H4 (cell line): ENCODE measurements at regions not wholly inside any gene's neighbourhood (a gene's known extent, or its start where the extent isn't known, plus 50 kb on each side); places are given as distances from the start of the nearest gene placed in this dataset.
"Not testable (repeated sequence)": the region's sequence is repeated elsewhere in the genome, so short reads cannot be mapped to it uniquely, and the experiment has no call there.

Experiments
- DNase-seq: peaks from one replicate; pipeline ENCODE4 v3.0.0-alpha.2; 2015; ENCODE audit warnings: low spot score

DNA sequence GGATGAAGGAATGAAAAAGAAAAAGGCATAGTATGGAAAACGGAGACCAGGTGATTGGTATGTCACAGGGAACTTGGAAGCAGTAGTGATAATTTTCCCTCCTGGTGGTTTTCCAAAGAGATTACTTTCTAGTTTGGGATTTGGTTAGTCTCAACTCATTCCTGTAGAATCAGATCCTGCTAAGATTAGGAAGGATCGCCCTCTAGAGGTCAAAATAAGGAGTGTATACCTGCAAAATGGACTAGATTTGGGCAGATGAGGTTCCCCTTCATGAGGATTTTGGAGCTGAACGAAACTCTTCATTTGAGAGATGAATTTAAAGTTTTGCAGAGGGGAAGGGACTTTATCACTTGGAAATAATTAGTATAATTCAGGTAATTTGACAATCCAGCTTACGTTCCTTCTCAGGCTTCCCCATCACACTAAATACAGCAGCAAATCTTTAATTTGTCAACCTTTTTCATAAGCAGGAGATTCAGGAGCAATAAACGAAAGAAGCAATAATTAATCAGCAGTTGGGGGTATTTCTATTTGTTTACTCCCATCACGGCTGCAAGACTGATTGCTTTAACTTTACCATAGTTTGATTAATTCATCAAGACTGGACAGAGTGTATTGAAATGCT lies 65.2 kb downstream of the CCDC195 start:
- peak; percentile 56 for DNase-seq

DNA sequence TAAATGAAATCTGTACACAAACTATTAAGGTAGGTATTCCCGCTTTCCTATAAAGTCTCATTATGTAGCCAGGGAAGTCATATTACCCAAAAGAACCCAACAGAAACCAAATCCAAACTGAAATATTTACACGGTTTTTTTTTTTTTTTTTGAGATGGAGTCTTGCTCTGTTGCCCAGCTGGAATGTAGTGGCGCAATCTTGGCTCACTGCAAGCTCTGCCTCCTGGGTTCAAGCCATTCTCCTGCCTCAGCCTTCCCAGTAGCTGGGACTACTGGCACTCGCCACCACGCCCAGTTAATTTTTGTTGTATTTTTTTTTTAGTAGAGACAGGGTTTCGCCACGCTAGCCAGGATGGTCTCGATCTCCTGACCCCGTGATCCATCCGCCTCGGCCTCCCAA lies 62.5 kb upstream of the CUL3 start:
- DNase-seq = not testable (repeated sequence)

DNA sequence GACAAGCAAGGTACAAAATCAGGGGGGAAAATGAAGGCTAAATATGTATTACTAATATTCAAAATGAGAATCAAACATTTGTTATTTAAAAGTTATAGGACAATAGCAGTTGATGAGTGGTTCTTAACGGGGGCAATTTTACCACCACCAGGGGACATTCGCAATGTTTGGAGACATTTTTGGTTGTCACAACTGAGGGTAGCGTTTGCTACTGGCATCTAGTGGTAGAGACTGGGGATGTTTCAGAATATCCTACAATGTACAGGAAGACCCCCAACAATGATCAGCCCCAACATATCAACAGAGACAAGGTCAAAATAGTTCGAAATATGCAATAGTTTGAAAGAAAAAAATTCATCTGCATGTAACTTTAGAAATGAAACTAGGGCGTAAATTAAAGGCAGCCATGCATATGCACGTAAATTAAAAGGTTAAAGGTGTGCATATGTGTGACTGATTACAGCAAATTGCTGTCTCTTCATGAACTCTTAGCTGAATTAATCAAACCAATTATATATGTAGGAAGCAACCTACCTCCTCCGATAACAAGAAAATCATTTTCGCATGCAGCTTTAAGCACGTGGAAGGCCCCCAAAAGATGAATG lies 61.2 kb upstream of the CUL3 start:
- peak; percentile 14 for DNase-seq

DNA sequence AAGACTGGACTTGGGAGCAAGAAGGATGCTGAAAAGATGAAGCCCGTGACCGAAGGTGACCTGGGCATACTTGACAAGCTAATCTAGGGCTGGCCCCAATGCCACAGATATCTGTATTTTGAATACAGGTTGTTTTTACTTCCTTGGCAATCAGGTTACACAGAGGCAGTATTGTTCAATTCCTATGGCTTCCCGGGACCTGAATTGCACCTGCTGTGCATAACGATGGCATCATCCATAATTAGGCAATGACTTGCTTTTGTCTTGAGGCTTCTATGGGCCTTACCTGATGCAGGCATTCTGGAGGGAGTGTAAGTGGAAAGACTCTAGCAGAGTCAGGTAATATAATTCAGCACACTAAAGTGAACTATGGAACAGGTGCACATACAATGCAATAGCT lies 60.6 kb upstream of the CUL3 start:
- no peak for DNase-seq

DNA sequence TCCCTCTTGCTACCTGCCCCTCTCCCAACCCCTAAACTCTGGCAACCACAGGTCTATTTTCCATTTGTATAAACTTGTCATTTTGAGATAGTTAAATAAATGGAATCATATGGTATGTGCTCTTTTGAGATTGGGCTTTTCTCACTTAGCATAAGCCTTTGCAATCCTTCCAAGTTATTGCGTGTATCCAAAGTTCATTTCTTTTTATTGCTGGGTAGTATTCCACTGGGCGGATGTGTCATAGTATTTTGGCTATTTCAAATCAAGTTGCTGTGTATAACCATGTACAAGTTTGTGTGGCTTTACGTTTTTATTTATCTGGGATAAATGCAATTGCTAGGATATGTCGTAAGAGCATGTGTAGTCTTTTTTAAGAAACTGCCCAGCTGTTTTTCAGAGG lies 55.5 kb upstream of the CUL3 start:
- no peak for DNase-seq

DNA sequence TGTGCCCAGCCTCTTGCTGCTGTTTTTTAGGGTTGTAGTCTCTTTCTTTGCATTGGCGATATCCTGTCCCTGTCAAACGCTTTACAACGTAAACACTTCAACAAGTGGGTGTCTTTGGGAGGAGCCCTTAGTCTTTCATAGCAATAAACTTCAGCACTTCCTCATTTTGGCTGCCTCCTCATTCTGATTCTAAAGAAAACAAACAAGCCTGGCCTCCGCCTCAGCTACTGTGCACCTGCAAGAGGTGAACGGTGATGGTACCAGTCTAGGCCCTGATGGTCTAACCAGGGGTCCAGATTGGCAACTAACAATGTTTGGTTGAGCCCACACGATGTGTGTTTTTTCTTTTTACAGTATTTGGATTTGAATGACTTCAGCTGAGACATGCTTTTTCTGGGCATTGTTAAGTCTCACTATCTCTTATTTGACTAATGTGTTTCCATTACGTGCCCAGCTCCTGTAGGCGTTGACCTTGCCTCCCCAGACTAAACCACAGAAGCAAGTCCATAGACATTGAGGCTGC lies 53.2 kb upstream of the CUL3 start:
- DNase-seq = no peak
